HG02588 (cell line): ENCODE measurements at regions not wholly inside any gene's neighbourhood (a gene's known extent, or its start where the extent isn't known, plus 50 kb on each side); places are given as distances from the start of the nearest gene placed in this dataset.

ENCODE experiments used
- ATAC-seq: cut with Tn5 transposase; IDR thresholded peaks from one replicate; pipeline ENCODE4 v1.9.1; 2021; ENCODE audit warnings: mild to moderate bottlenecking, moderate library complexity; ENCODE audit not compliant: unreplicated experiment

DNA sequence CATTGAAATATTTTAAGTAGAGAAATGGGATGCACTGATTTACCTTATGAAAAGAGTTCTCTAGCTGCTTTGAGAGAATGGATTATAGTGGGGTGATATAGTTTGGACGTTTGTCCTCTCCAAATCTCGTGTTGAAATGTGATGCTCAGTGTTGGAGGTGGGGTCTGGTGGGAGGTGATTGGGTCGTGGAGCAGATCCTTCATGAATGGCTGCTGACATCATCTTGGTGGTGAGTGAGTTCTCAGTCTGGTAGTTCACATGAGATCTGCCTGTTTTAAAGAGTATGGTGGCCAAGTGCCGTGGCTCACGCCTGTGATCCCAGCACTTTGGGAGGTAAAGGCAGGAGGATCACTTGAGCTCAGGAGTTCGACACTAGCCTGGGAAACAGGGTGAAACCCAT is 58.7 kb upstream of the SH3RF3 start:
- no peak for ATAC-seq

DNA sequence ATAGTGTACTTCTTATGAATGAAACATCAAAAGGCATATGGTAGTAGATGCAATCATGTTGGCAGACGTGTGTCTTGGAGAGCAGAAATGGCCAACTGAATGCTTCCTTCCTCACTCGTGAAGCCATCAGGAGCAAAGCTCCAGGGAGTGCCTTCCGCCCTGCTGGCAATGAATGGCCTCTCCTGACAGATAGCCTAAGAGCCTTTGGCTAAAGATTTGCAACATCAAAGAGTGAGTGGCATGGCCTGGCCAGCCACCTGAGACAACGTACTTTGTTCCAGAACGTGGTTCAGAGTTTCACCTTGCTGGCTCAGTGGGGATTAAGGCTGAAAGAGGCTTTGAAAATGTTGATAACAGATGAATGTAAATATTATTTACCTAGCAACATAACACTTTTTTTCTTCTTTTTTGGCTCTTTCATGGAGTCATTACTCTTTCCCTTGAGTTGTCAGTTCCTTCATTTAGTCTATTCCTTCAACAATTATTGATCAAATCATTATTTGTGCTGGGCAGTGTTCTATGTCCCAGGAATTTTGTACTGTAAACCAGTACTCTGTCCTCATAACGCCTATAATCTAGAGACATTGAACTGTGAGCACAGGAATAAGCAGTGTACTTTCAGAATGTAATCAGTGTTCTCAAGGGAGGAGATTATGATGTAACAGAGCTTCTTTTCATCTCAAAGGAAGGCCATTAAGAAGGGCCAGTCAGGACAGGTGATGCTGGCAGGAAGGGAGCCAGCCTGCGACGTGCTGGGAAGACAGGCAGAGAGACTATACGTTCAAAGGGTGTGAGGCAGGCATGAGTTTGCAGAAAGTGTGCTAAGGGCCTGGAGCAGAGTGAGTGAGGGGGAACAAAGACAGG is 59.4 kb upstream of the SH3RF3 start:
- ATAC-seq, result no peak

DNA sequence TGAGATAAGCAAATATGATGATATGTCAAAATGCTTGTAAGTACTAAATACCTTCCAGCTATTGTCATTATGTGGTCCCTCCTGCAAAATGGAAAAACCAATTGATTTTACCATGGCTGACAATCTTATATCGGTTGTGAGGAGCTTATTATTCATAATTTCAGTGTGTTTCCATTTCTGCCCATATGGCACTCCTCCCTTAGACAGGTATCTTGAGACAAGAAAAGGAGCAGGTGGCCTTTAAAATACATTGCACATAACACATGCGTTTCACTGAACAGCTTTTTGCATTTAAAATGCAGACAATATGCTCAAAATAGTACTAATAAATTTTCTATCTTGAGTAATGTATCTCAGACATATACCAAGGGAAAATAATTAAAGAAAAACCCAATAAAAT is 60.2 kb upstream of the SH3RF3 start:
- ATAC-seq, result no peak

DNA sequence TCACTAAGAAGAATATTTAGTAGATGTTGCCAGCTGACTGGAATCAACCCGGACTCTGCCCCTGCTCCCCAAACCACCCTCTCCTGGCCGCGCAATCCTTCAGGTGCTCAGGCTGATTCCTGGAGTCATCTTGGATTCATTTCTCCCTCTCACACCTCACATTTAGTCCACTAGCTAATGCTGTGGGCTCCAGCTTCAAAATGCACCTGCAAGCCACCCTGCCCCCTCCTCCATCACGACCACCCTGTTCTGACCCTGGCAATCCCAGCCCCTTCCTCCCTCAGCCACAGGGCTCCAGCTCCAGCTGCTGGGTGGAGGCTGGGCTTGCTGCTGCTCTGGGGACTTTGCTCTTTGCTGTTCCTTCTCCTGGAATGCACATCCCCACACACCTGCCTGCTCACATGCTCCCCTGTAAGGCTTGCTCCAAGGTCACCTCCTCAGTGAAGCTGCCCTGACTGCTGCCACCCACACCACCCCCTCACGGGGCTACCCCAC is 61.3 kb upstream of the SH3RF3 start:
- ATAC-seq, result no peak

DNA sequence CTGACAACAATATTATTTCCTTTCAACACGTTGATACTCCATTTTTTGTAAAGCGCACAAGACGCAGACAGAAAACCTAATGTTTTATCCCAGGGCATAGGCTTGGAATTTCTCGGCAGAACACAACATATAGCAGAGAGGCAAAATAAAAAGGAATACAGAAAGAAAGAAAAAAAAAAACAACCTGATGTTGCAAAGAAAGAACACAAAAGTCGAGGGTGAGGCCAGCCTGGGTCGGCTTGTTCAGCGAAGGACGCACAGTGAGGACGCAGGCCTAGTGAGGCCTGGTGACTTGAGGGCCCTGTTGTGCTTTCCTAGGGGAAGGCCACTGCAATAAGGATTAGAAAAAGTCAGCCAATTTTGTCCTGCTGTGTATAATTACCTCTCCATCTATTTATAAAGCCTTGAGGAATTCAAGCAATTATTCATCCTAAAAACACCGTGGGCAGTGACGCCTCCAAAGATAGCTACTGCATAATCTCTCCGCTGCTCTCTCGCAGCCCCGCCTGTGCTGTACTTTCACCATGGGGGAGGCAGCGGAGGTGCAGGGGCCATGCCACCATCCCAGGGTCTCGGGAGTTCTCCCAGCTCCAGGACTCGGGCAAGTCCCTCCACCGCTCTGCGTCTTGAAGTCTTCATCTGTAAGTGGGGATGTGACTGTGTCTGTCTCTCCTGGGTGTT is 61.9 kb upstream of the SH3RF3 start:
- ATAC-seq, result no peak

DNA sequence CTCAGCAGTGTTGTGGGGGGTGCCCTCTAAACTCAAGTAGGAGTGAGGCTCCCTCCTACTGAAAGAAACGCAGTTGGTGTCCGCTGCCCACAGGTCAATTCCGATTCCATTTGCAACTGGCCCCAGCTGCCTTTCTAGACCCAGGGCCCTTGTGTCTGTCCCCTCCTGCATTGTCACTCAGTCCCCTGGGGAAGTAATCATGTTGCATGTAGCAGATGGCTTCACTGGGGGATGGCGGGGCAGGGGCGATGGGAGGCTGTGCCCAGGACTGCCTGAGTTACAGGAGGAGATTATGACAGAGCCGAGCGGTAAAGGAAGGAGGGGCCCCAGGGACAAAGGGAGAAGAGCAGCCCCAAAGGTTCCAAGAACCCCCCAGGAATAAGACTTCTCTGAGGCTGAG is 62.5 kb upstream of the SH3RF3 start:
- ATAC-seq, result no peak

DNA sequence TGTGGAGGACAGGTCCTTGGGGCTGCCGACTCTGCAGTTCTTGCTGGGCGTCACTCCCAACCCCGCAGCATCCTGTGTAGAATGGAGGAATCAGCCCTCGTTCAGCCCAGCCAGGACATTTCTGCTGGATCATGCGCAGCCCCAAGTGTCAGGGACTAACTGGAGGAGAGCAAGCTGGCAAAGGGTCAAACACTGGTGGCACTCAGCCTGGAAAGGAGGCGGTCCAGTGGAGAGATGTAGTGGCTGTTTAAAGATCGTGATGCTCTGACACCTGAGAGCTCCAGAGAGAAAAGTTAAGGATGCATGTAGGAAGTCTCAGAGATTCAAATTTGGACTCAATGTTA is 63.6 kb upstream of the SH3RF3 start:
- no peak for ATAC-seq

DNA sequence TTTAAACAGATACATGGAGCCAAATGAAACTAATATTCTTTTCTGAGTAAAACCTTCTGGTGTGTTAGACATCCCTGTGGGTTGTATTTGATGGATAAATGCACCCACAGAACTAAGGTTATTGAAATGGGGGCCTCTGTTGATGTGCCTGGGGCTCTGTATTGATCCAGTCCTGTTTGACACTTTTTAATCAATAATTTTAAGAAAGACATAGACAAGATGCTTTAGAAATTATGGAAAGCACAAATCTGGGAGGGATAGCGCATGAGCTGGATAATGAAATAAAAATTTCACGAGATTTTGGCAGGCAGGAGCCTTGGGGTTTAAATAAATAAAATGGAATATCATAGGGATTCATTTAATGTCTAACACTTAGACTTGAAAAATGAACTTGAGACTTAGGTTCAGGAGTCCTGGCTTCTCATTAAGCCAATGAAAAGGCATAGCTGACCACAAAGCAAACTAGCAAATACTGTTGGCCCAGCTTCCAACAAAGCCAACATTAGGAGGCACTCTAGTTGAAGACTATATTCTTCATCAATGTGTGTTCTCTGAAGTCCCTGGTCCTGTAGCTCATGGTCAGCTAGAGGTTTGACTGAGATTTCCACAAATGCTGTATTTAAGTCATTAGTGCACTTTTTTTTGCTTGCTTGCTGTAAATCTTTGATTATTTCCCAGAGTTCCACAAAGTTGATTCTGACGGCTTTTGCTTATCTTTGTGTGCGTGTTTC is 64.2 kb upstream of the SH3RF3 start:
- ATAC-seq, result no peak

DNA sequence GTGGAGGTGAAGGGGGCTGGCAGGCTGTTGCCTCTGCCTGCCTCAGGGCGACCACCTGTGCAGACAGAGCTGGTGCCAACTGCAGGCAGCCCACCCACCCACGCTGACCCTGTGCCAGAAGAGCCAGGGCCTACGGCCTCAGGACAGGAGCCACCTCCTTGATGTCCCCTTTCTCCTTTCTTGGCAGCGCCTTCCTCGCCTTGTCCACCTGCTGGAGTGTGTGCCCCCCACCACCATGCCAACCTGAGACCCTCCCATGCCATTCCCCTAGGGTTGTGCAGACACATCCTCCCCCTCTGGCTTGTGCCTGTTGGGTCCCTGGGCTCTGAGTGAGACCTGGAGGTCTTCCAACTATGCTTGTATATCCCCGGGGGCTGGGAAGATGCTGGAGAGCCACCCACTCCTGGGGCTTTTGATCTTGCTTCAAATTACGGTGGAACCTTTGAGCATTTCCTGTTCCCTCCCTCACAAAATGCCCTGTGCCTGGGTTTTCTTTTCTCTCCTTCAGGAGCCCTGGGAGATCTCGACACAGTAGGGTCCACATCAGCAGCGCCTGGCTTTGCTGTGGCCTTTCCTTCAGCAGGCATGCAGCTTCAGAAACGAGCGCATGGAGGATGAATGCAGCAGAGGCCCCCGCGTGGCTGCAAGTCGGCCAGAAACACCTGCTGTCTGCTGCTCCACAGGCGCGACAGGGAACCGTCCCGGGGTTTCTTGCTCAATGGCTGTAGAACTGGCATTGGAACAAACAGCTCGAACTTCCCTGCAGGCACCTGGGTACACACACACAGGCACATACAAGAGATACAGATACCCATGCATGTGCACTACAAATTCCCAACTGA is 65.9 kb upstream of the SH3RF3 start:
- no peak for ATAC-seq

DNA sequence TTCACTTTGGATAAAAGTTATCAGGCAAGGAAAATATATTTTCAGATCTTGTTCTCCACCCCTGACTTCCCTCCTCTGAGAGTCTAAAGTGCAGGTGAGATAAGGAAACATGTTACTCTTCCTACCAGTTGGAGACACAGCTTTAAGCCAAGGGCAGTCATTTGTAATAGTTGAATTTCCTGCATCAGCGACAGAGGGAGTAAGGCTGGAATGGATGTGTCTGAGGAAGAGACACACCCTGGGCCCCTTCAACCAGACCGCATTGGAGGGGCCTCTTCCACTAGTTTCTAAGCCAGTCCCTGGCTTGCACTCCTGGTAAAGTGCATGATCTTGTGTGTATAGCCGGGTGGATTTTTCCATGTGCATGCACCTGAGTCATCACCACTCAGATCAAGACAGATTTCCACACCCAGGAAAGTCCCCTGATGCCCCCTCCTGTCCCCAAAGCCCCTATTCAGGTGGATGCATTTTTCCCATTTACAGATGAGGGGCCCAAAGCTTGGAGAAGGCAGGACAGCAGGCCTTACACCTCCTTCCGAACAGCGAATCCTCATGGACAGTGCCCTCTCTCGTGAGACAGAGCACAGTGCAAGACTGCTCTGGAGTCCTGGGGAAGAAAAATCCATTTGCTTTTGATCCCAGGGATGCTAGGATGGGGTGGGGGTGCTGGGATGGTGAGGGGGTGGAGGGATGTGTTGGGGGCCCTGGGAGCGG is 66.7 kb upstream of the SH3RF3 start:
- ATAC-seq, result no peak

DNA sequence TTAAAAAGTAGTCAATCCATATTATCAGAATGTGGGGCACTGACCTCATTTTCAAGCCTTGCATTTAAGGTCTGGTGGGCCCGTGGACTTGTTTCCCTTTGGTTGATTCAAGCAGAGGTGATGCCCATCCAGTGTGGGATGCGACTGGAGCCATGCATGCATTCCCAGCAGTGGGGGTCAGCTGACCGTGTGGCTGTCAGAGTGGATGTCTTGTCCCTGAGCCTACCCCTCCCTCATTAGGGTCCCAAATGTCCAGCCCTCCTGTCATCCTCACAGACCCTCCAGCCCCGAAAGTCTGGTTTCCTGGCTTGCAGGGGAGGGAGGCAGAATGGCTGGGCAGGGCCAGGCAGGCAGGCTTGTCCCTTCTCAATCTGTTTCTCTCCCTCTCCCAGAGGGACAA is 67.3 kb upstream of the SH3RF3 start:
- no peak for ATAC-seq

DNA sequence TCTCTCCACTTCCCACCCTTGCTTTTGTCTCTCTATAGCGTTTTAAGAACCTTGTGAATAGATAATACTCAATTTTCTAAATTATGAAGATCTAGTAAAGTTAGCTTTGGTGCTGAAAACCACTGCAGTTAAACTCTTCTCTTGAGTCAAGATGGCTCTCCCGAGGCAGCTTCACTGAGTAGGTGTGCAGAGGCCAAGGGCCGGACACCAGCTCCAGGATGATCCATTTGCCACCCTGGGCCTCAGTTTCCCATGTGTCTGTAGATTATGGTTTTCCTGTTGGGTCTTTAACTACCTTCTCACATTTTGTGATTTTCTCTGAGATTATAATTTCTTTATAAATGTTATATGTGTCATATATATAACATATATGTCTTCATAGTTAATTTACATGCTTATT is 68.5 kb upstream of the SH3RF3 start:
- ATAC-seq, result no peak

DNA sequence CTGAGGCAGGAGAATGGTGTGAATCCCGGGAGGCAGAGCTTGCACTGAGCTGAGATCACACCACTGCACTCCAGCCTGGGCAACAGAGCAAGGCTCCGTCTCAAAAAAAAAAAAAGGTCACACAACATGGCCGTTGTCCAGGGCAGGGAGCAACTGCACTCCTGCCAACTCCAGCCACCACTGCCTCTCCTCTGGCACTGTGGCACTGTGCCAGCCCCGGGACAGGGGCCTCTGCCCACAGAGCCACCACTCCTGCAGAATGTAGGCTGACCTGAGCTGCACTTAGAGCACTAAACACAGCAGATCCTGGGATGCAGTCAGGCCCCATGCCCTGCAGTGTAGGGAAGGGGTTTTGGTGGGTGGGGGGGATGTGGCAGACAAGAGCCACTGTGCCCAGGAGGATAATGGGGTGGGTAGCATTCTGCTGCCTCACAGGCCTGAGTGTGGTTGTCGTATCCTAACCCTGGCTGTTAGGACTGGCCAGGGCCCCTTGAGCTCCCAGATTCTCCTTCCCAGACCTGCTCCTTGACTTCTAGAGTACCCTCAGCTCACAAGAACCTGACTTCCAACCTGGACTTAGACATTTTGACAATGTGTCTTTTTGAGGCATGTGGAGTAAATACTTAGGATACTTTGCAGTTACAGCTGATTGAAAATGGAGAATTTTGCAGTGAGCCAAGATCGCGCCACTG is 69.4 kb upstream of the SH3RF3 start:
- no peak for ATAC-seq

DNA sequence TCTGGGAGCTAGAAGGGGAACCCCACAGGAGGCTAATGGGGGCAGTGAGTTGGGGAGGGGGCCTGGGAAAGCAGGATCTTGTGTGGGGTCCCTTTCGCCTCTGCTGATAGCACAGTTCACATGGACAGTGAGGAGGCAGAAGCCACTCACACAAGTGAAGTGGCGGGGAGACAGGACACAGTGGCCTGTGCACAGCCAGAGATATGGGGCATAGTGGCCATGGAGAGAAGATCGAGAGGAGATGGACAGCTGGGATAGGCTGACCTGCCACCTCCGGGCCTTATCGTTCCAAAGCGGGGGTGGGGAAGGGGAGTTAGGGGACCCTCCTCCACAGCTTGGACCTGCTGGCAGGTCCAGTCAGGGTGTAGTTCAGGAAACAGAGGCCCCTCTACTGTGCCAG is 69.8 kb upstream of the EDAR start:
- ATAC-seq, result no peak

DNA sequence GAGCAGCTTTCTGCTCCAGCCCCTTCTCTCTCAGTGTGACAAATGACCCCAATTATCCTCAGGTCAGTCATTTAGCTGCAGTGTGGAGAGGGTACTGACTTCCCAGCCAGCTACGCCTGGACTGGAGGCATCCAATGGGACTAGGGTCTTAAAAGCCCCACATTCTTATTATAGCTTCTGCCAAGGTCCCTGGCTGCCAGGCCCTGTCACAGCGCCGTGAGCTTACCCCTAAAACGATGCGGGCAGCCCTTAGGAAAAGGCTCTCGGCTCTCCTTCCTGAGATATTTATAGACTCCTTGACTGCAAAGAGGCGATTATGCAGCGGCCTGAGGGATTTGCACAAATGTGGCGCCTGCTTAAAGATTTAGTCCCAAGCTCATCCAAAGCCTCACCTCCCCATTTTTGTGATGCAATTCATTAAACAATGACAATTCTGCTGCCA is 69.2 kb upstream of the EDAR start:
- ATAC-seq, result no peak

DNA sequence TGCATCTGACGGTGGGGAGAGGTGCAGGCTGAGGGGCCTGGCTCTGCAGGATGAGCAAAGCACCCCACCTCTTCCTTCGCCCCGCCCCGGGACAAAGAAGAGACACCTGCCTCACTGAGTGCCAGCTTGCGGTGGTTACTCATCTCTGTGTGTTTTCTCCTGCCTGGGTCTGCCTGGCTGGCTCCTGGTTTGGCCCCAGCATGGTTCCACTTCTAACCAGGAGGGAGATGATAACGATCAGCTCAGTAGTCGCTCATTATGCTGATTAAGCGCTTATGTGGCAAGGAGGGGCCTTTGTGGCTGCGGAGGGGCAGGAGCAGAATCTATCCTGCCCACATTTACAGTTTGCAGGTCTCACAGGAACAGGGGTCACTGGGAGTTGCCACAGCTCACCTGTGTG is 68.7 kb upstream of the EDAR start:
- ATAC-seq, result no peak

DNA sequence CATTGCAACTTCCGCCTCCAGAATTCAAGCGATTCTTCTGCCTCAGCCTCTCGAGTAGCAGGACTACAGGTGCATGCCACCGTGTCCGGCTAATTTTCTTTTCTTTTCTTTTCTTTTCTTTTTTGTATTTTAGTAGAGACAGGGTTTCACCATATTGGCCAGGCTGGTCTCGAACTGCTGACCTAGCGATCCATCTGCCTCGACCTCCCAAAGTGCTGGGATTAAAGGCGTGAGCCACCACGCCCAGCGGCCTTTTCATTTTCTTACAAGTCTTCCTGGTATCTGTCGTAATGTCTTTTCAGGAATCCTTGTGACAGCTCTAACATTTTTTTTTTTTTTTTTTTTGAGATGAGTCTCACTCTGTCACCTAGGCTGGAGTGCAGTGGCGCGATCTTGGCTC is 66.4 kb upstream of the EDAR start:
- no peak for ATAC-seq

DNA sequence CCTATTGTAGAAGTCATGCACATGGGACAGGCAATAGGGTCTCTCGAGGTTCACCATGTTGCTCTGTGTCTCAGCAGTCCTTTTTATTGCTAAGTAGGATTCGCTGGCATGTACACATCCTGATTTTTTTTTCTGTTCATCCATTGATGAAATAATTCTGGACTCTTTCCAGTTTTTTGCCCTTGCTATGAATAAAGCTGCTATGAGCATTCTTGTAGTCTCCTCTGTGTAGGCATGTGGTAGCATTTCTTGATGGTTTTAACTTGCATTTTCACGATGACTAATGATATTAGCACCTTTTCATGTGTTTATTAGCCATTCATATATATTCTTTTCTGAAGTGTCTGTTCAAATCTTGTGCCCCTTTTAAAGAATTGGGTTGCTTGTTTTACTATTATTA is 65.8 kb upstream of the EDAR start:
- ATAC-seq, result no peak

DNA sequence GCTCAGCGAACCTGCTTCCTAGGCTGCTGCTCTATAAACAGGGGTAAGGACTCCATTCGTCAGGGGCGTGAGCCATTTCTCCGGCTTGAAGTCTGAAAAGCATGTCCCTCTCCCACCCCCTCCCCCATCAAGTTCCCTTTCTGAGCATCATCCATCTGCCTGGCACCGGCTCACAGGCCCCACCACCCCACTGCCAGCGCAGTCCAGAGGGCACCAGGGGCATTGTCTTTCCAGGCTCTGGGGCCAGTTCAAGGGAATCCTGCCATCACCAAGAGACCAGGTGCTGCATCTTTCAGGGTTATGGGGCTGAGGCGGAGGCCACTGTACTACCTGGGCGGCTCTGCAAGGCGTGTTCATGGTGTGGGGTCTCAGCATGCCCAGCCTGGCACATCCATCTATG is 64.7 kb upstream of the EDAR start:
- no peak for ATAC-seq

DNA sequence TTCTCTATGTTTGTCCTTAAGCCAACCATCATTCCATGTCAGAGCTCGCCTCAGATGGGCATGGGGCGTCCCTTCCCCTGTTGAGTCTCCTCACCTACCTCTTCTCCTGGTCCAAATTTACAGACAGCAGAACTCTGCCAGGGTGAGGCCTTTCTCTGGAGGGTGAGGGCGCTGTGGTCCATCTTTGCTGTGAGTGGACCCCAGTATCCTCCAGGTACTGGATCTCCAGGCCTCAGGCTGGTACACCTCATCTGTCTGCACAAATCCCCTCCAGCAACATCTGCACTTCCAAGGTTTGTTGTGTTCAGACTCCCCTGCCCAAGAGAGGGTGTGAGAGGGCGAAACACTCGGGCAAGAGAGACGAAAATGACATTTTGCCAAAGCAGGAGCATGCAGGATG is 63.9 kb upstream of the EDAR start:
- ATAC-seq, result no peak
